Erythroblast (primary cell): ENCODE measurements at regions not wholly inside any gene's neighbourhood (a gene's known extent, or its start where the extent isn't known, plus 50 kb on each side); places are given as distances from the start of the nearest gene placed in this dataset.
"Not testable (repeated sequence)": the region's sequence is repeated elsewhere in the genome, so short reads cannot be mapped to it uniquely, and the experiment has no call there.

ENCODE experiments used
- DNase-seq, 2 experiments: peaks; one replicate each; lab custom pipeline; 2025; lab: John Stamatoyannopoulos, UW
- GATA1 ChIP-seq: IDR thresholded peaks from 2 replicates; pipeline ENCODE4 v1.6.1; 2011; ENCODE audit warnings: low read depth, mild to moderate bottlenecking, control low read depth, low read length, moderate library complexity
- POLR2A ChIP-seq: IDR thresholded peaks from 2 replicates; pipeline ENCODE4 v1.6.1; 2011; ENCODE audit warnings: mild to moderate bottlenecking, low read length

DNA sequence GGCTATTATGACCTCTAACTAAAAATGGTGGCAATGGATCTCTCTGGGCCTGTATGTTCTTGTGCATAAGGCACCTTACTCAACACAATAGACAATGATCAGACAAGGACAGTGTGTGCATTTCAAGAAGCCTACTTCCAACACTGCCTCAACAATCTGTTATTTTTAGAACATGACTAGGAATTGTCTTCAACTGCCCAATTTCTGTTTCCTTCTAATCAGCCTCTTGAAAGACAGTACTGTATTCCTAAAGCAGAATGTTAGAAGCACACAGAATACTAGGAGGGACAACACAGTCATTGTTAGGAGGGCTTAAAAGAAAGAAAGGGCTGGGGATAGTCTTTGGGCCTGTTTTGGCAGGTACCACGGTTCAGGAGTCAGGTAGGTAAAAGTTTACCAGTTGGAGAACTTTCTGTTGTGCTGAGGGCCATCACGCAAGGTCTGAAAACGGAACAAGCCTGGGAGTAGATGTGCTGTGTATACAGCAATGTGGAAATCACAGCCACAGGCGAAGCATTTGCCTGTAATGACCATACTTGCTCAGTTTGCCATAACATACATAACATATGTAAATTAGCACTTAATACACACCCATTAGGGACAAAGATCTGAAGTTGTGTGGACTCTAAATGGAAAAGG is 100.8 kb upstream of the ATXN3L start:
- DNase-seq = no peak
- TF ChIP-seq POLR2A = no peak
- no peak for TF ChIP-seq GATA1

DNA sequence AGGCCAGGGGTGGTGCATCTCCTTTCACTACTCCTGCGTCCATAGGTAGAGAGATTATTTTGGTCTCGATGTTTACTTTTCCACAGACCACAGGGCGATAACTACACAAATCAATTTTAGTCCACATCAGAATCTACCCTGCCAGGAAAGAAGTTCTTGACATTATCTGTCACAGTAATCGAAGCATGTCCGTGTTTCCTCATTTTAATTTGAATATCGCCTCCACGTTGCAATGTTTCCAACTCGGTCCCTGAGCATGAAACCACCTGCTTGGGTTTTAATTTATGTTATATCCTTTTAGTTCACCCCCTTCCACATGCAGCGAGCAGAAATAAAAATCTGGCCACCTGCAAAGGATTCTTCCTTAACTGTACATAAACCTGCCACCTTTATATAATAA is 100.1 kb upstream of the ATXN3L start:
- TF ChIP-seq POLR2A = no peak
- TF ChIP-seq GATA1 = no peak
- no peak for DNase-seq

DNA sequence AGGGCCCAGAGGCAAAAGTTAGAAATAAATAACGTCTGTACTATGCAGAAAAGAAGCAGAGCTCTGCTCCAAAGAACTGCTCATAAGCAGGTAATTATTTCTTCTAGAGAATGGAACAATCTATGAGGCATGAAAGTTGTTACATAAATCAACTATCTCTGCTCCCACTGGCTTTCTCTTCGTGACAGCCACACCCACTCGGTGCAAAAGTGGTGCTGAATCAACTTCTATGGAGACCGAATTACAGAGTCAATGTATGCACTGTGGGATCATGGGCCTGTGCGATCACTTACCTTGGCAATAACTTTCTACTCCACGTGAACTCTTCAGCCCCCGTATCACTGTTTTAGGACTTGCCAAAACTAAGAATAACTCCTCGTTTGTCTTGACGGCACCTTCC is 99.4 kb upstream of the ATXN3L start:
- no peak for DNase-seq
- TF ChIP-seq POLR2A (no peak), GATA1 (no peak)

DNA sequence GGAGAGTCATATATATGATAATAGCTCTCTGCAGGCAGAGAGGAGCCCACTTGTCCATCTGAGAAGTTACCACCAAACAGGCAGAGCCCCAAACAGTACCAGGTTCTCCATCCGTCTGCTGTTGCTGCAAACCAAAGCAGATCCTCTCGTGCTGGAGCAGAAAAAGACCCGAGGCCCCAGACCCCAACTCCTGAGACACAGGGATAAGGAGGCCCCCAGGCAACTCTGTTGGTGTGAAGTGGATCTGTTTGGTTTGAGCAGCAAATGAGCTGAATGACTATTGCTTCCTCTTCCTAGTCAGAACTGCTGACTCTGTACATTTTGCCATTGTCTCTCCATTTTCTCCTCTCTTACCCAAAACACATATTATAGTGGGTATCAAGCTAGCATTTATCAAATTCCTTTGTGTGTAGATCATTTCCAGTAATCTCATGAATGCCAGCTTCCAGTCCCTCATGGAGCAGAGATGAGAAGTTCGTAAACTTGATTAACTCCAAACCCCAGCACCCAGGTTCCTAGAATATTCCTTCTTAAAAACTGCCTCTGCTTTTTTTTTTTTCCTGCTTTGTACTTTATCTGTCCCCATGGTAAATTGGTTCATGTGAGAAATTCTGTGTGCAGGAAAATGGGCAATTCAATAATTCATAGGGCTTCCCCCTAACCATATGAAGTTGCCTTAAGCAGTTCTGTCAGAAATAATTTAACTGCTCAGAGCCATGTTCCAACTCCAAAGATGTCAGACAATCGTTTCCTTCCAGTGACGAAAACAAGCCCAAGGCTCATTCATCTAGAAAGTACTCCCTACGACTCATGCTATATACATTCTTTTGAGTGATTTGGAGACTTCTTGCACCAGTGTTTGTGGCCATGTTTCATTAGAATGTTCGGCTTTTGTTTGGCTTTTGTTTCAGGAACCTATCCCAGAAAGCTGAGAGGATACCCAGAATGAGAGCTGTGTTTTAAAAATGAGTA is 98.6 kb upstream of the ATXN3L start:
- DNase-seq = no peak
- TF ChIP-seq POLR2A (no peak), GATA1 (no peak)

DNA sequence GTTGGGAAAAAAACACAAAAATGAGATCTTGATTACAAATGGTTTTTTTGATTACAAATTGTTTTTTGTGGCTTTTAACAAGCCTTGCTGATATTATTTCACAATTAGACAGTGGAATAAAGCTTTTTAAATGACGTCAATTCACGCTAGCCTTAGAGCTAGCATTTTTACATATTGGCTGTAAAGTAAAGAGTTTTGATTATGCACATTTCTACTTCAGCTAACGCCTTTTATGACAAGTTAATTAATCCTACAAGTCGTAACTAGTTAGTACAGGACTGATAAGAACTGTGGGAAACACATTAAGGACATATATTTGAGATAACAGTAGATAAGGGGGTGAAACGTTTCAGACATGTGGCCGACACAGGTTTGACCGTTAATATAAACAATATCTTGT is 95.7 kb upstream of the ATXN3L start:
- TF ChIP-seq POLR2A (no peak), GATA1 (no peak)
- no peak for DNase-seq

DNA sequence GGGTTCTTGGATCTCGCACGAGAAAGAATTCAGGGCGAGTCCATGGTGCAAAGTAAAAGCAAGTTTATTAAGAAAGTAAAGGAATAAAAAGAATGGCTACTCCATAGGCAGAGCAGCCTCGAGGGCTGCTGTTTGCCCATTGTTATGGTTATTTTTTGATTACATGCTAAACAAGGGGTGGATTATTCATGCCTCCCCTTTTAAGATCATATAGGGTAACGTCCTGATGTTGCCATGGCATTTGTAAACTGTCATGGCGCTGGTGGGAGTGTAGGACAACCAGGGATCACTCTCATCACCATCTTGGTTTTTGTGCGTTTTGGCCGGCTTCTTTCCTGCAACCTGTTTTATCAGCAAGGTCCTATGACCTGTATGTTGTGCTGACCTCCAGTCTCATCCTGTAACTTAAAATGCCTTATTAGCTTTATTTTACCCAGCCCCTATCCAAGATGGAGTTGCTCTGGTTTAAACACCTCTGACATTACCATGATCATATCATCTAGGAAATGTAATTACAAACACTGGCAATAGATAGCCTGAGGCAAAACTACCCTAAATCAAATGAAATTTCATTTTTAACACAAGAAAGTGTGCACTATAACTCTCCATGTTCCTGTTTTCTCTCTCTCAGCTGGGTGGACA is 94.3 kb upstream of the ATXN3L start:
- no peak for DNase-seq
- TF ChIP-seq POLR2A (no peak), GATA1 (no peak)

DNA sequence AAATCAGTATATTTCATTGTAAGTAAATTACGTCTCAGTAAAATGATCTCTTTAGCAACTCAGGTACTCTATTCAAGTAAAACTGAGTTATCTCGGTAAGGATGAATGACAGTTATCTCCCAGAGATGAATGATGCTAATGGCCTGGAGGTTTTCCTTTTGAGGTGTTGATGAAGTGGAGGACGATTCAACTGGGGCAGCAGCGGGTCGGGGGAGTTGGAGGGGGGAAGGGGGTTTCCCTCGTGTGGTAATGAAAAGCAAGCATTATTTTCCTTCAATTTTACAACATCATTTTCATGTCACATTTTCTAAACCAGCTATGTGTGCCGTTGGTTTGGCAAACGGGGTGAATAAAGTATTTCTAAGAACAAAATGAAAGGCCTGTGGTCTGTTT is 92.4 kb upstream of the ATXN3L start:
- DNase-seq = no peak
- no peak for TF ChIP-seq GATA1
- no peak for TF ChIP-seq POLR2A

DNA sequence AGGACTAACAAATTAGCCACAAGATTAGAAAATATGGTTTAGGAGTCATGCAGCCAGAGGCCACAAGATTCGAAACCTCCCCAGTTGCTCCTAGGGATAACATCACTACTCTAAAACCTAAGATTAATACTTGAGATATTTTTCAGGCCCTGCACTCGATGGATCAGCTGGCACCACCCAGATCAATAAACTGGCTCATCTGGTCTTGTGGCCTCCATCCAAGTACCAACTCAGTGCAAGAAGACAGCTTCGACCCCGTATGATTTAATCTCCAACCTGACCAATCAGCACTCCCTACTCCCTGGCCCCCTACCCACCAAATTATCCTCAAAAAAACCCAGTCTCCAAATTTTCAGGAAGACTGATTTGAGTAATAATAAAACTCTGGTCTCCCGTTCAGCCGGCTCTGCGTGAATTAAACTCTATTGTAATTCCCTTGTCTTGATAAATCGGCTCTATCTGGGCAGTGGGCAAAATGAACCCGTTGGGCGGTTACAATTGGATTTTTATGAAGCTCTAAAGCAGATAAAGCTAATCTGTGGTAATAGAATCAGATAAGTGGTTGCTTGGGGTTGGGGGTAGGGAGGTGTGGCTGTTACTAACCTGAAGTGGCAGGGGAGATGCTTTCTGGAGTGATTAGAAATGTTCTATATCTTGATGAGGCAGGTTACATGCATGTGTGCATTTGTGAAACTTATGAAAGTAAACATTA is 91.8 kb upstream of the ATXN3L start:
- TF ChIP-seq POLR2A (no peak), GATA1 (no peak)
- DNase-seq = no peak

DNA sequence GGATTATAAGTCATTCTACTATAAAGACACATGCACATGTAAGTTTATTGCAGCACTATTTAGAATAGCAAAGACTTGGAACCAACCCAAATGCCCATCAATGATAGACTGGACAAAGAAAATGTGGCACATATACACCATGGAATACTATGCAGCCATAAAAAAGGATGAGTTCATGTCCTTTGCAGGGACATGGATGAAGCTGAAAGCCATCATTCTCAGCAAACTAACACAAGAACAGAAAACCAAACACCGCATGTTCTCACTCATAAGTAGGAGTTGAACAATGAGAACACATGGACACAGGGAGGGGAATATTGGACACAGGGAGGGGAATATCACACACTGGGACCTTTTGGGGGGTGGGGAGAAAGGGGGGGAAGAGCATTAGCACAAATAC is 88.7 kb upstream of the ATXN3L start:
- not testable (repeated sequence) for DNase-seq

DNA sequence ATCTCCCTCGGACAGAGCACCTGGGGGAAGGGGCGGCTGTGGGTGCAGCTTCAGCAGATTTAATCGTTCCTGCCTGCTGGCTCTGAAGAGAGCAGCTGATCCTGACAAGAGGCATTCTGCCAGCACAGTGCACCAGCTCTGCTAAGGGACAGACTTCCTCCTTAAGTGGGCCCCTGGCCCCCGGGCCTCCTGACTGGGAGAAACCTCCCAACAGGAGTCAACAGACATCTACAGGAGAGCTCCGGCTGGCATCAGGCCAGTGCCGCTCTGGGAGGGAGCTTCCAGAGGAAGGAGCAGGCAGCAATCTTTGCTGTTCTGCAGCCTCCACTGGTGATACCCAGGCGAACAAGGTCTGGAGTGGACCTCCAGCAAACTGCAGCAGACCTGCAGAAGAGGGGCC is 84.9 kb upstream of the ATXN3L start:
- not testable (repeated sequence) for DNase-seq

DNA sequence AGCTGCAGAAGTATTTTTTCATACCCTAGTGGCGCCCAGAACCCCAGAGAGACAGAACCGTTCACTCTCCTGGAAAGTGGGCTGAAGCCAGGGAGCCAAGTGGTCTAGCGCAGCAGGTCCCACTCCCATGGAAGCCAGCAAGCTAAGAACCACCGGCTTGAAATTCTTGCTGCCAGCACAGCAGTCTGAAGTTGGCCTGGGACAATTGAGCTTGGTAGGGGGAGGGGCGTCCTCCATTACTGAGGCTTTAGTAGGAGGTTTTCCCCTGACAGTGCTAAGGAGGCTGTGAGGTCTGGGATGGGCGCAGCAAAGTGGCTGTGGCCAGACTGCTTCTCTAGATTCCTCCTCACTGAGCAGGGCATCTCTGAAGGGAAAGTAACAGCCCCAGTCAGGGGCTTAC is 84.5 kb upstream of the ATXN3L start:
- no peak for TF ChIP-seq GATA1
- TF ChIP-seq POLR2A = no peak
- no peak for DNase-seq

DNA sequence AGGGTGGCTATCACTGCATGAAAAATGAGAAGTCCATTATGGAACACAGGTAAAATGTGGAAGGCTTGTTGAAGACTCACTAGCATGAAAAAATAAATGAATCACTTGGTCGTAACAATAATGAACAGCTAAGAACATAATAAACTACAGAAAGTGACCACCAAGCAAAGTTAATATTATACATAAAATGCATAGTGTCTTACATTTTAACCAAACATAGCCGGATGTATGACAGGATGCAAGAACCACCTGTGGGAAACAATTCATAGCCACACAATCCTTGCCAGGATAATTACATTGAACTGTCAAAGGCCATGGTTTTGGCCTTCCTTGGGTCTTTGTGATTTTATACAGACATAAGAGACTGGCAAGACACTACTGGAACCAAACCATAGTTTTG is 81.9 kb upstream of the ATXN3L start:
- no peak for DNase-seq
- no peak for TF ChIP-seq POLR2A
- TF ChIP-seq GATA1 = no peak

DNA sequence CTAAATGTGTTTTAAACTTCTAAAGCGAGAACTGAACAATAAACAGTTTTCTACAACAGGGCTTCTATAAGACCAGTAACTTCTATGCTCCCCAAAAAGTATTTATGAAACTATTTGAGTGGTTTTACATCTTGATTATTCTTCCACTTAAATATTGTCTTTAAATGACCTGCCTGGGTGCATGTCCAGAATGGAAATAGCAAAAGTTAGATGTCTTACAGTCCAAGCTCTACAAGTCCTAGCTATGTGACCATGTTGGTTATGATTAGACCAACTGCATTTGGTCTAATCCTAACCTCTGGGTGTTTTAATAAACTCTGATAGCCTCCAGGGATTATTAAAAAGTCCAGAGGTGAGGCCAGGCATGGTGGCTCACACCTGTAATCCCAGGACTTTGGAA is 79.0 kb upstream of the ATXN3L start:
- TF ChIP-seq POLR2A (no peak), GATA1 (no peak)

More for the DNA sequence above, 79.0 kb upstream of the ATXN3L start:
- no peak for DNase-seq
